ENCODE measurements at regions not wholly inside any gene's neighbourhood (a gene's known extent, or its start where the extent isn't known, plus 50 kb on each side); places are given as distances from the start of the nearest gene placed in this dataset.

DNA sequence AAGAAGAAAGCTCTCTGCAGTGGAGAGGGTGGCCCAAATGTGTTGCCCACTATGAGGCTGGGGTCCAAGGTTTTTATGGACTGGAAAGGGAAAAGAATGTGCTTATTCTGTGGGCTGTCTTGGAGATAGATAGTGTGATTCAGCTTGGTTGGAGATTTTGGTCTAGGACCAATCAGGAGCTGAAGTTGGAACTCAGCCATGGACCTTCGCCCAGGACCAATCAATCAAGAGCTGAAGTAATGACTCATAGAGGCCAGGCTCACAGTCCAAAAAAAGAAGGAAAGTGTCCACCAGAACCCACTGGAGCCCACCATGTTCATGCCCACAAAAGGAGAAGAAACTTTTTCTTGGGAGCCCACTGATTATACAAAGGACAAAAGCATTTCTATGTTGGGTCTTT lies 369.5 kb downstream of the UBE2NL start:
- 32 to 41% methylated on average over 1 of the region's 1 CpG for WGBS, 2 donors
- no peak overlapping the region for H3K4me3 ChIP-seq
- no peaks in the 10 kb centered on the region for H3K9me3 ChIP-seq
- H3K27me3 ChIP-seq, result no peaks in the 10 kb centered on the region
- no peaks in the 10 kb centered on the region for H3K4me1 ChIP-seq
- FAIRE-seq (no peak), DNase-seq (no peak), ATAC-seq (no peak)
- no peak for TF ChIP-seq CTCF (IDR thresholded peaks at IDR 0.05)
- no peaks in the 10 kb centered on the region for H3K36me3 ChIP-seq
- no peak overlapping the region for H3K27ac ChIP-seq
- intact Hi-C loops (cut with DNase I), result no loop called here

- Histone ChIP-seq H3K4me3 (no peak overlapping the region), H3K4me1 (no peaks in the 10 kb centered on the region), H3K27ac (no peak overlapping the region), H3K27me3 (no peaks in the 10 kb centered on the region), H3K36me3 (no peaks in the 10 kb centered on the region), H3K9me3 (no peaks in the 10 kb centered on the region)
- ATAC-seq (no peak), DNase-seq (no peak), FAIRE-seq (no peak)
- intact Hi-C loops (cut with DNase I), result no loop called here
- TF ChIP-seq CTCF (IDR thresholded peaks at IDR 0.05), result no peak
- WGBS, 2 donors, result 38 to 43% methylated on average over 3 of the region's 3 CpGs
Observed at GRCh38 chrX:144259054-144259453, 375.2 kb downstream of the UBE2NL start.

DNA sequence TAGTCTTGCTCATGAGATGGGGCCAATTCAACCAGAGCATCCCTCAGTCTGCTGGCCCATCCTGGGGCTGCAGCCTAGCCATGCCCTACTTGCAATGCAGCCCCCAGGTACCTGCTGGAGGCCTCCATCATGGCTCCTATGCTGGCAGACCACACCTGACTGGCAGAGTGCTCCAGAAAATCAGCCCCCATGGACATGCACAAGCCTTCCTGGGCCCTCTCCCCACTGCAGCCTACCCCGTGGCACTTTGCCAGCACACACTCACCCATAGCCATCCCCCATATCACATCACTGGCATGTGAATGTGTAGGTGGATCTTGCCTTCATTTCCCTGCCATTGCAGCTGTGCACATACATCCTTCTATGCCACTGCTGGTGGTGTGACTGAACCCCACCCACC lies 381.8 kb downstream of the UBE2NL start:
- no peak for TF ChIP-seq CTCF (IDR thresholded peaks at IDR 0.05)
- DNase-seq, result peak in 1 of 6 donors; percentile 58
- H3K9me3 ChIP-seq, result no peaks in the 10 kb centered on the region
- ATAC-seq, result no peak
- no peaks in the 10 kb centered on the region for H3K27me3 ChIP-seq
- WGBS, 2 donors, result 17 to 50% methylated on average over 1 of the region's 1 CpG
- FAIRE-seq, result no peak
- no peaks in the 10 kb centered on the region for H3K4me1 ChIP-seq
- intact Hi-C loops (cut with DNase I), result no loop called here
- no peak overlapping the region for H3K4me3 ChIP-seq
- no peak overlapping the region for H3K27ac ChIP-seq
- H3K36me3 ChIP-seq, result no peaks in the 10 kb centered on the region

- no peak for TF ChIP-seq CTCF (IDR thresholded peaks at IDR 0.05)
- no peak overlapping the region for H3K4me3 ChIP-seq
- intact Hi-C loops (cut with DNase I), result no loop called here
- ATAC-seq (peak; percentile 55 to 81 (median 70)), DNase-seq (no peak), FAIRE-seq (no peak)
- H3K36me3 ChIP-seq, result no peaks in the 10 kb centered on the region
- no peaks in the 10 kb centered on the region for H3K9me3 ChIP-seq
- no peak overlapping the region for H3K27ac ChIP-seq
- 3 to 9% methylated on average over 3 of the region's 3 CpGs for WGBS, 2 donors
- H3K27me3 ChIP-seq, result no peaks in the 10 kb centered on the region
- no peaks in the 10 kb centered on the region for H3K4me1 ChIP-seq
Observed at GRCh38 chrX:144275367-144275766, 391.5 kb downstream of the UBE2NL start.

DNA sequence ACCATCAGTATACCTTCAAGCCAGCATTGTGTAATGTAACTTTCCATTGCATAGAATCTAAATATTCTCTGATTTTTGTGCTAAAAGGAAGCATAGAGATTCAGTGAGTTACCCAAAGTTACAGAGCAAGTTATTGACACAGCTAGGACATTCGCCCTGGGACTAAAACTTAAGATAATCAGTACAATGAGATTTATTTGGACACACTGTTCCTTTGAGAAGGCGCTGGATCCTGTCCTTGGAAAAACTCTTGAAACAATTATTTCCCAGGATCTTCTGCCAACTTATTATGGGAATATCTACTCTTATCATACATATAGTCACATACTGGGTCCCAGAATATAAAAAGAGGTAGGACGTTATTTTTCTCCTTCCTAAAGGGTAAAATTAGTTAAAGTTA lies 392.0 kb downstream of the UBE2NL start:
- FAIRE-seq (no peak), ATAC-seq (no peak), DNase-seq (no peak)
- Histone ChIP-seq H3K27ac (no peak overlapping the region), H3K27me3 (no peaks in the 10 kb centered on the region), H3K9me3 (no peaks in the 10 kb centered on the region), H3K36me3 (no peaks in the 10 kb centered on the region), H3K4me1 (no peaks in the 10 kb centered on the region), H3K4me3 (no peak overlapping the region)
- TF ChIP-seq CTCF (IDR thresholded peaks at IDR 0.05), result no peak
- intact Hi-C loops (cut with DNase I), result no loop called here
- WGBS, 2 donors, result 18 to 22% methylated on average over 3 of the region's 3 CpGs
